Neural cell (in vitro differentiated cells): ENCODE measurements at regions not wholly inside any gene's neighbourhood (a gene's known extent, or its start where the extent isn't known, plus 50 kb on each side); places are given as distances from the start of the nearest gene placed in this dataset.

Experiments
- H2AFZ ChIP-seq: fragments of 200-600, 300-800 bp; sonication (generic), shearing (Covaris generic); 2 replicates; pipeline ENCODE4 v1.6.0; 2014; ENCODE audit warnings: low read depth, mild to moderate bottlenecking, antibody characterized with exemption, low read length, moderate library complexity
- H3F3A ChIP-seq: fragments of 200-600 bp; shearing (Covaris generic); 2 replicates; pipeline ENCODE4 v1.6.1; 2016; ENCODE audit warnings: mild to moderate bottlenecking, moderate library complexity, mixed read lengths, antibody characterized with exemption, low read length; ENCODE audit not compliant: insufficient read depth, poor library complexity, severe bottlenecking
- H3K27ac ChIP-seq: fragments of 200-600, 300-800 bp; sonication (generic), shearing (Covaris generic); 2 replicates; pipeline ENCODE4 v1.5.1; 2014; ENCODE audit warnings: mild to moderate bottlenecking, low read length, moderate library complexity
- H3K27me3 ChIP-seq: fragments of 300-800, 200-600 bp; sonication (generic), shearing (Covaris generic); 2 replicates; pipeline ENCODE4 v1.6.0; 2014; ENCODE audit warnings: mild to moderate bottlenecking, low read depth, low read length, moderate library complexity; ENCODE audit not compliant: insufficient read depth
- H3K36me3 ChIP-seq: fragments of 300-800, 200-600 bp; sonication (generic), shearing (Covaris generic); 2 replicates; pipeline ENCODE4 v1.5.1; 2014; ENCODE audit warnings: mild to moderate bottlenecking, antibody characterized with exemption, low read length, moderate library complexity; ENCODE audit not compliant: insufficient read depth
- H3K4me2 ChIP-seq: fragments of 300-800, 200-600 bp; sonication (generic), shearing (Covaris generic); 2 replicates; pipeline ENCODE4 v1.6.0; 2014; ENCODE audit warnings: mild to moderate bottlenecking, low read length
- H3K4me3 ChIP-seq: fragments of 300-800, 200-600 bp; sonication (generic), shearing (Covaris generic); 2 replicates; pipeline ENCODE4 v1.5.1; 2014; ENCODE audit warnings: mild to moderate bottlenecking, low read length, moderate library complexity
- H3K79me2 ChIP-seq: fragments of 200-600 bp; shearing (Covaris generic); replicated peaks from 2 replicates; pipeline ENCODE4 v1.6.0; 2014; ENCODE audit warnings: mild to moderate bottlenecking, low read length, moderate library complexity; ENCODE audit not compliant: insufficient read depth
- H3K9ac ChIP-seq: fragments of 300-800, 200-600 bp; sonication (generic), shearing (Covaris generic); 2 replicates; pipeline ENCODE4 v1.6.1; 2016; ENCODE audit warnings: mild to moderate bottlenecking, low read length, mixed read lengths
- H3K9me2 ChIP-seq: fragments of 200-600 bp; shearing (Covaris generic); 2 replicates; pipeline ENCODE4 v1.6.1; 2016; ENCODE audit warnings: mild to moderate bottlenecking, low read length, mixed read lengths; ENCODE audit not compliant: insufficient read depth
- H3K9me3 ChIP-seq: fragments of 200-600, 300-800 bp; sonication (generic), shearing (Covaris generic); 2 replicates; pipeline ENCODE4 v1.6.1; 2016; ENCODE audit warnings: mild to moderate bottlenecking, mixed run types, low read length, moderate library complexity, mixed read lengths
- H4K20me1 ChIP-seq: fragments of 200-600 bp; shearing (Covaris generic); 2 replicates; pipeline ENCODE4 v1.6.1; 2016; ENCODE audit warnings: mild to moderate bottlenecking, mixed run types; ENCODE audit not compliant: insufficient read depth
- CTCF ChIP-seq: fragments of 450-650 bp; IDR thresholded peaks from 2 replicates; pipeline ENCODE4 v1.5.1; 2014; ENCODE audit warnings: antibody characterized with exemption, mild to moderate bottlenecking, moderate library complexity; ENCODE audit not compliant: poor library complexity, severe bottlenecking
- EP300 ChIP-seq: fragments of 450-650 bp; conservative IDR thresholded peaks from 2 replicates; pipeline ENCODE4 v1.6.1; 2014; ENCODE audit warnings: antibody characterized with exemption, mild to moderate bottlenecking, moderate library complexity; ENCODE audit not compliant: poor library complexity, severe bottlenecking
- EZH2 ChIP-seq: fragments of 200-600, 300-800 bp; shearing (Covaris generic), sonication (generic); IDR thresholded peaks from 2 replicates; pipeline ENCODE4 v1.6.1; 2014; ENCODE audit warnings: antibody characterized with exemption, low read length, borderline replicate concordance, mild to moderate bottlenecking; ENCODE audit not compliant: insufficient read depth, poor library complexity, severe bottlenecking
- POLR2AphosphoS5 ChIP-seq: IDR thresholded peaks from 2 replicates; pipeline ENCODE4 v1.6.1; 2012
- SMC3 ChIP-seq: fragments of 450-650 bp; conservative IDR thresholded peaks from 2 replicates; pipeline ENCODE4 v1.6.1; 2014; ENCODE audit warnings: antibody characterized with exemption, mild to moderate bottlenecking, moderate library complexity; ENCODE audit not compliant: poor library complexity
- TF ChIP-seq, protein P1 (sequence below): IDR thresholded peaks from 2 replicates; pipeline ENCODE4 v1.6.1; 2012; ENCODE audit warnings: borderline replicate concordance

DNA sequence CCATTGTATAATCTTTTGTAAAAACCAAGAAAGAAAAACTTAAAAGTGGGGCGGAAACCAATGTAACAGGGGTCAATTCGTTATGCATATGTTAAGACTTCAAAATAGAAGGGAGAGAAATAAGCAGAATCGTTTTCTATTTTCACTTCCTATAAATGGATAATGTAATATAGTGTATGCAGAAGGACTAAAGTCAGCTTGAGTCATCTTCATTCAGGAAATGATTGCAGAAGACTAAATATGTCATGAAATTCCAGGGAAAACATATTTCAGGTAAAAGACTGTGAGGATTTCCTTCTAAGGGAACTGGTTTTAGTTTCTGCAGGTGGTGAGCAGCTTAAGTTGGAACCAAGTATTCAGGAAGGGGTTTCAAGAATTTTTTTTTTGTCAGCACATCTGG, 753.3 kb downstream of the IRX1 start:
- Histone ChIP-seq H3K9me3 (no peaks in the 10 kb centered on the region), H3K9ac (no peak overlapping the region), H4K20me1 (no peaks in the 10 kb centered on the region), H3K4me2 (no peak overlapping the region), H2AFZ (no peak overlapping the region), H3K27me3 (no peaks in the 10 kb centered on the region), H3K4me3 (peak overlapping the region; percentile 16), H3K79me2 (no peaks in the 10 kb centered on the region), H3K27ac (peak overlapping the region; percentile 4), H3K9me2 (no peaks in the 10 kb centered on the region), H3K36me3 (no peaks in the 10 kb centered on the region), H3F3A (no peaks in the 10 kb centered on the region)
- TF ChIP-seq, protein P1, sequence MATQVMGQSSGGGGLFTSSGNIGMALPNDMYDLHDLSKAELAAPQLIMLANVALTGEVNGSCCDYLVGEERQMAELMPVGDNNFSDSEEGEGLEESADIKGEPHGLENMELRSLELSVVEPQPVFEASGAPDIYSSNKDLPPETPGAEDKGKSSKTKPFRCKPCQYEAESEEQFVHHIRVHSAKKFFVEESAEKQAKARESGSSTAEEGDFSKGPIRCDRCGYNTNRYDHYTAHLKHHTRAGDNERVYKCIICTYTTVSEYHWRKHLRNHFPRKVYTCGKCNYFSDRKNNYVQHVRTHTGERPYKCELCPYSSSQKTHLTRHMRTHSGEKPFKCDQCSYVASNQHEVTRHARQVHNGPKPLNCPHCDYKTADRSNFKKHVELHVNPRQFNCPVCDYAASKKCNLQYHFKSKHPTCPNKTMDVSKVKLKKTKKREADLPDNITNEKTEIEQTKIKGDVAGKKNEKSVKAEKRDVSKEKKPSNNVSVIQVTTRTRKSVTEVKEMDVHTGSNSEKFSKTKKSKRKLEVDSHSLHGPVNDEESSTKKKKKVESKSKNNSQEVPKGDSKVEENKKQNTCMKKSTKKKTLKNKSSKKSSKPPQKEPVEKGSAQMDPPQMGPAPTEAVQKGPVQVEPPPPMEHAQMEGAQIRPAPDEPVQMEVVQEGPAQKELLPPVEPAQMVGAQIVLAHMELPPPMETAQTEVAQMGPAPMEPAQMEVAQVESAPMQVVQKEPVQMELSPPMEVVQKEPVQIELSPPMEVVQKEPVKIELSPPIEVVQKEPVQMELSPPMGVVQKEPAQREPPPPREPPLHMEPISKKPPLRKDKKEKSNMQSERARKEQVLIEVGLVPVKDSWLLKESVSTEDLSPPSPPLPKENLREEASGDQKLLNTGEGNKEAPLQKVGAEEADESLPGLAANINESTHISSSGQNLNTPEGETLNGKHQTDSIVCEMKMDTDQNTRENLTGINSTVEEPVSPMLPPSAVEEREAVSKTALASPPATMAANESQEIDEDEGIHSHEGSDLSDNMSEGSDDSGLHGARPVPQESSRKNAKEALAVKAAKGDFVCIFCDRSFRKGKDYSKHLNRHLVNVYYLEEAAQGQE, result peak; percentile 52
- TF ChIP-seq EP300 (no peak), SMC3 (no peak), CTCF (no peak)

- H3K9me3 ChIP-seq, result no peaks in the 10 kb centered on the region
- H3K27ac ChIP-seq, result no peak overlapping the region
- no peak overlapping the region for H3K9ac ChIP-seq
- H4K20me1 ChIP-seq, result no peaks in the 10 kb centered on the region
- no peak overlapping the region for H3K4me2 ChIP-seq
- H3K4me3 ChIP-seq, result no peak overlapping the region
- no peaks in the 10 kb centered on the region for H3K9me2 ChIP-seq
- H3K27me3 ChIP-seq, result no peaks in the 10 kb centered on the region
- TF ChIP-seq POLR2AphosphoS5 (no peak), EP300 (no peak), EZH2 (no peak)
- TF ChIP-seq, protein P1, result no peak
- H3K79me2 ChIP-seq, result no peaks in the 10 kb centered on the region
- H3K36me3 ChIP-seq, result no peaks in the 10 kb centered on the region
- H2AFZ ChIP-seq, result no peak overlapping the region
- H3F3A ChIP-seq, result no peaks in the 10 kb centered on the region
These were observed 760.6 kb downstream of the IRX1 start for GRCh38 chr5:4356201-4356600.
